ENCODE measurements at regions not wholly inside any gene's neighbourhood (a gene's known extent, or its start where the extent isn't known, plus 50 kb on each side); places are given as distances from the start of the nearest gene placed in this dataset.

GRCh38 chr10:44763331-44763730 lies 147.8 kb upstream of the TMEM72 start:
- no peaks in the 10 kb centered on the region for H3K36me3 Mint-ChIP-seq (ENCODE audit: insufficient read depth, unreplicated experiment)
- CTCF ChIA-PET: no interaction called here
- no peak overlapping the region for H3K4me3 Mint-ChIP-seq (ENCODE audit: low read depth, unreplicated experiment)
- H3K4me1 Mint-ChIP-seq (ENCODE audit: low read depth, unreplicated experiment): no peaks in the 10 kb centered on the region
- H3K27ac Mint-ChIP-seq (ENCODE audit: unreplicated experiment): no peak overlapping the region
- peaks cover 57% of the 10 kb centered on the region for H3K27me3 Mint-ChIP-seq (ENCODE audit: unreplicated experiment)
- no peak for DNase-seq
- no TSS peak for BruUV-seq (replicated peaks)
- no peaks in the 10 kb centered on the region for H3K9me3 Mint-ChIP-seq (ENCODE audit: low read depth, unreplicated experiment)
- intact Hi-C loops (cut with micrococcal nuclease; ENCODE audit: unreplicated experiment): no loop called here
- TF ChIP-seq, protein P1, sequence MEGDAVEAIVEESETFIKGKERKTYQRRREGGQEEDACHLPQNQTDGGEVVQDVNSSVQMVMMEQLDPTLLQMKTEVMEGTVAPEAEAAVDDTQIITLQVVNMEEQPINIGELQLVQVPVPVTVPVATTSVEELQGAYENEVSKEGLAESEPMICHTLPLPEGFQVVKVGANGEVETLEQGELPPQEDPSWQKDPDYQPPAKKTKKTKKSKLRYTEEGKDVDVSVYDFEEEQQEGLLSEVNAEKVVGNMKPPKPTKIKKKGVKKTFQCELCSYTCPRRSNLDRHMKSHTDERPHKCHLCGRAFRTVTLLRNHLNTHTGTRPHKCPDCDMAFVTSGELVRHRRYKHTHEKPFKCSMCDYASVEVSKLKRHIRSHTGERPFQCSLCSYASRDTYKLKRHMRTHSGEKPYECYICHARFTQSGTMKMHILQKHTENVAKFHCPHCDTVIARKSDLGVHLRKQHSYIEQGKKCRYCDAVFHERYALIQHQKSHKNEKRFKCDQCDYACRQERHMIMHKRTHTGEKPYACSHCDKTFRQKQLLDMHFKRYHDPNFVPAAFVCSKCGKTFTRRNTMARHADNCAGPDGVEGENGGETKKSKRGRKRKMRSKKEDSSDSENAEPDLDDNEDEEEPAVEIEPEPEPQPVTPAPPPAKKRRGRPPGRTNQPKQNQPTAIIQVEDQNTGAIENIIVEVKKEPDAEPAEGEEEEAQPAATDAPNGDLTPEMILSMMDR (IDR thresholded peaks at IDR 0.05; ENCODE audit: unreplicated experiment): no peak

GRCh38 chr10:44765299-44765698 lies 145.8 kb upstream of the TMEM72 start:
- H3K4me1 Mint-ChIP-seq (ENCODE audit: low read depth, unreplicated experiment): no peaks in the 10 kb centered on the region
- no peak overlapping the region for H3K4me3 Mint-ChIP-seq (ENCODE audit: low read depth, unreplicated experiment)
- H3K27me3 Mint-ChIP-seq (ENCODE audit: unreplicated experiment): peaks cover 39% of the 10 kb centered on the region
- TF ChIP-seq, protein P1 (IDR thresholded peaks at IDR 0.05; ENCODE audit: unreplicated experiment): no peak
- CTCF ChIA-PET: no interaction called here
- no peaks in the 10 kb centered on the region for H3K36me3 Mint-ChIP-seq (ENCODE audit: insufficient read depth, unreplicated experiment)
- H3K27ac Mint-ChIP-seq (ENCODE audit: unreplicated experiment): no peak overlapping the region
- no TSS peak for BruUV-seq (replicated peaks)
- no peaks in the 10 kb centered on the region for H3K9me3 Mint-ChIP-seq (ENCODE audit: low read depth, unreplicated experiment)
- intact Hi-C loops (cut with micrococcal nuclease; ENCODE audit: unreplicated experiment): no loop called here
- DNase-seq: no peak

- Mint-ChIP-seq H3K27me3 (ENCODE audit: unreplicated experiment) (peaks cover 39% of the 10 kb centered on the region), H3K4me1 (ENCODE audit: low read depth, unreplicated experiment) (no peaks in the 10 kb centered on the region), H3K4me3 (ENCODE audit: low read depth, unreplicated experiment) (no peak overlapping the region), H3K36me3 (ENCODE audit: insufficient read depth, unreplicated experiment) (no peaks in the 10 kb centered on the region), H3K9me3 (ENCODE audit: low read depth, unreplicated experiment) (no peaks in the 10 kb centered on the region), H3K27ac (ENCODE audit: unreplicated experiment) (no peak overlapping the region)
- intact Hi-C loops (cut with micrococcal nuclease; ENCODE audit: unreplicated experiment): no loop called here
- CTCF ChIA-PET: no interaction called here
- DNase-seq: no peak
- BruUV-seq (replicated peaks): no TSS peak
- TF ChIP-seq, protein P1 (IDR thresholded peaks at IDR 0.05; ENCODE audit: unreplicated experiment): no peak
These were observed 144.5 kb upstream of the TMEM72 start for GRCh38 chr10:44766631-44767030.

DNA sequence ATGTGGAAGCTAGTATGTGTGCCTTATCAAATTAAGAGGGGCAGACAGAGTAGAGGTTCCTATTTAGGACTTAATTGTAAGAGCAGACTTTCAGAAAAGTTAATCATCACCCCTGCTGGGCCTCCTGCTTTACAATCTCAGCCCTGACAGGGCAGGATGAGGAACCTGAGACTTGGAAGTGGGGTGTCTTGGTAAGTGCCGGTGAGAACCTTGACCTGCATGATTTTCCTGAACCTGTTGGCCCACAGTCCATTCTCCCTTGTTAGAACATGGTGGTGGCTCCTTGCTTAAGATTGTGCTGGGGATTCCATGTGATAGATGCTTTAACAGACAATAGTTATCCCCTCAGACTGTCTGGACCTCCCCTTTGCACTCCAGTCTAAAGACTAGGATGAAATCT lies 141.7 kb upstream of the TMEM72 start:
- TF ChIP-seq, protein P1 (IDR thresholded peaks at IDR 0.05; ENCODE audit: unreplicated experiment): no peak
- CTCF ChIA-PET: no interaction called here
- Mint-ChIP-seq H3K27me3 (ENCODE audit: unreplicated experiment) (peaks cover 31% of the 10 kb centered on the region), H3K4me1 (ENCODE audit: low read depth, unreplicated experiment) (no peaks in the 10 kb centered on the region), H3K36me3 (ENCODE audit: insufficient read depth, unreplicated experiment) (no peaks in the 10 kb centered on the region), H3K4me3 (ENCODE audit: low read depth, unreplicated experiment) (no peak overlapping the region), H3K27ac (ENCODE audit: unreplicated experiment) (no peak overlapping the region), H3K9me3 (ENCODE audit: low read depth, unreplicated experiment) (no peaks in the 10 kb centered on the region)
- intact Hi-C loops (cut with micrococcal nuclease; ENCODE audit: unreplicated experiment): no loop called here
- no TSS peak for BruUV-seq (replicated peaks)
- no peak for DNase-seq

Data from Calu3 (cell line).